Testis (tissue), 2 donors: ENCODE measurements at regions not wholly inside any gene's neighbourhood (a gene's known extent, or its start where the extent isn't known, plus 50 kb on each side); places are given as distances from the start of the nearest gene placed in this dataset.

Source experiments
- DNase-seq: peaks from one replicate; pipeline ENCODE4 v3.0.0-alpha.2; 2019
- H3K27ac ChIP-seq, 2 donors: fragments of 200-600 bp; sonication (generic); one replicate each; pipeline ENCODE4 v1.5.1; 2019
- H3K27me3 ChIP-seq: fragments of 200-600 bp; sonication (generic); one replicate; pipeline ENCODE4 v1.5.1; 2019
- H3K36me3 ChIP-seq: fragments of 200-600 bp; sonication (generic); one replicate; pipeline ENCODE4 v1.5.1; 2017; ENCODE audit warnings: low read depth; ENCODE audit errors: missing control alignments
- H3K4me1 ChIP-seq: fragments of 200-600 bp; sonication (generic); one replicate; pipeline ENCODE4 v1.5.1; 2019
- H3K4me3 ChIP-seq, 2 donors: fragments of 200-600 bp; sonication (generic); one replicate each; pipeline ENCODE4 v1.5.1; 2017 to 2019
- H3K9me3 ChIP-seq: fragments of 200-600 bp; sonication (generic); one replicate; pipeline ENCODE4 v1.5.1; 2017
- CTCF ChIP-seq, 3 experiments: fragments of 450-650 bp in 2 of 3; fragments of 200-600 bp in 1 of 3; sonication (generic) in 1 of 3; IDR thresholded peaks; one replicate each; pipeline ENCODE4 v1.5.1; 2016 to 2019; ENCODE audit warnings: antibody characterized with exemption in 3 of 3, mild to moderate bottlenecking in 2 of 3, moderate library complexity in 1 of 3
- POLR2A ChIP-seq: fragments of 450-650 bp; IDR thresholded peaks from one replicate; pipeline ENCODE4 v1.6.1; 2017; ENCODE audit warnings: antibody characterized with exemption, mild to moderate bottlenecking, moderate library complexity
- WGBS, 2 donors: methylation state at CpG; one replicate each; pipeline ENCODE4 v1.1.5; 2018; 5-methylcytosine and 5-hydroxymethylcytosine counted together
- intact Hi-C: fragments of 100-400 bp; cut with DNase I; formaldehyde crosslinking; loops from one replicate; pipeline ENCODE4 v1.15.1; 2023; ENCODE audit warnings: low total_unique reads

- Histone ChIP-seq H3K27ac (peak overlapping the region in 1 of 2 donors; percentile 56), H3K27me3 (no peaks in the 10 kb centered on the region), H3K4me1 (peaks cover 33% of the 10 kb centered on the region), H3K4me3 (no peak overlapping the region), H3K36me3 (no peaks in the 10 kb centered on the region), H3K9me3 (no peaks in the 10 kb centered on the region)
- intact Hi-C loops, result no loop called here
- TF ChIP-seq POLR2A, result no peak
- DNase-seq, result no peak
- 75 to 93% methylated on average over 6 of the region's 6 CpGs for WGBS, 2 donors
Measured at GRCh38 chr20:33910529-33911327, 83.0 kb upstream of the RALY start.

GRCh38 chr20:33914919-33915318 is 78.8 kb upstream of the RALY start:
- no peak overlapping the region for H3K4me3 ChIP-seq
- no peaks in the 10 kb centered on the region for H3K27me3 ChIP-seq
- H3K4me1 ChIP-seq, result peaks cover 15% of the 10 kb centered on the region
- TF ChIP-seq CTCF (IDR thresholded peaks at IDR 0.05) (no peak), POLR2A (no peak)
- H3K36me3 ChIP-seq, result no peaks in the 10 kb centered on the region
- no peaks in the 10 kb centered on the region for H3K9me3 ChIP-seq
- intact Hi-C loops, result no loop called here
- 65 to 77% methylated on average over 4 of the region's 4 CpGs for WGBS, 2 donors
- no peak overlapping the region for H3K27ac ChIP-seq
- DNase-seq, result no peak

GRCh38 chr20:33915726-33916331 is 77.9 kb upstream of the RALY start:
- Histone ChIP-seq H3K27ac (no peak overlapping the region), H3K9me3 (no peaks in the 10 kb centered on the region), H3K36me3 (no peaks in the 10 kb centered on the region), H3K27me3 (no peaks in the 10 kb centered on the region), H3K4me3 (no peak overlapping the region), H3K4me1 (peaks cover 7% of the 10 kb centered on the region)
- 66 to 71% methylated on average over 6 of the region's 6 CpGs for WGBS, 2 donors
- TF ChIP-seq CTCF (IDR thresholded peaks at IDR 0.05), result peak in 1 of 3 experiments; percentile 51
- no peak for TF ChIP-seq POLR2A
- peak; percentile 61 for DNase-seq
- intact Hi-C loops, result no loop called here

GRCh38 chr20:33916768-33917167 is 76.9 kb upstream of the RALY start:
- peaks cover 4% of the 10 kb centered on the region for H3K4me1 ChIP-seq
- intact Hi-C loops, result no loop called here
- 75 to 80% methylated on average over 2 of the region's 2 CpGs for WGBS, 2 donors

More at GRCh38 chr20:33916768-33917167, 76.9 kb upstream of the RALY start:
- H3K27ac ChIP-seq, result no peak overlapping the region
- H3K9me3 ChIP-seq, result no peaks in the 10 kb centered on the region
- H3K4me3 ChIP-seq, result no peak overlapping the region
- no peak for TF ChIP-seq POLR2A
- TF ChIP-seq CTCF (IDR thresholded peaks at IDR 0.05), result no peak
- no peaks in the 10 kb centered on the region for H3K36me3 ChIP-seq
- DNase-seq, result no peak
- no peaks in the 10 kb centered on the region for H3K27me3 ChIP-seq
